ENCODE measurements at regions not wholly inside any gene's neighbourhood (a gene's known extent, or its start where the extent isn't known, plus 50 kb on each side); places are given as distances from the start of the nearest gene placed in this dataset.

- no peak for DNase-seq (ENCODE audit: low read depth in 1 of 2, low spot score in 1 of 2)
- TF ChIP-seq JUND (IDR thresholded peaks at IDR 0.05; ENCODE audit: low read depth) = no peak
- in situ Hi-C loops (cut with HindIII; ENCODE audit: low pct_unique_long_range_greater_than_20kb, low sequenced_read_pairs) = no loop called here
Measured at GRCh38 chr20:43863821-43864544, 50.7 kb upstream of the TOX2 start.

GRCh38 chr20:43863330-43863729 is 51.3 kb upstream of the TOX2 start:
- no peak for TF ChIP-seq JUND (IDR thresholded peaks at IDR 0.05; ENCODE audit: low read depth)
- in situ Hi-C loops (cut with HindIII; ENCODE audit: low pct_unique_long_range_greater_than_20kb, low sequenced_read_pairs) = no loop called here
- no peak for DNase-seq (ENCODE audit: low read depth in 1 of 2, low spot score in 1 of 2)

- TF ChIP-seq JUND (IDR thresholded peaks at IDR 0.05; ENCODE audit: low read depth) = no peak
- in situ Hi-C loops (cut with HindIII; ENCODE audit: low pct_unique_long_range_greater_than_20kb, low sequenced_read_pairs) = no loop called here
- DNase-seq (ENCODE audit: low read depth in 1 of 2, low spot score in 1 of 2) = no peak
Measured at GRCh38 chr20:43862438-43862837, 52.2 kb upstream of the TOX2 start.

GRCh38 chr20:43859994-43860393 is 54.7 kb upstream of the TOX2 start:
- DNase-seq (ENCODE audit: low read depth in 1 of 2, low spot score in 1 of 2) = no peak
- in situ Hi-C loops (cut with HindIII; ENCODE audit: low pct_unique_long_range_greater_than_20kb, low sequenced_read_pairs) = no loop called here
- no peak for TF ChIP-seq JUND (IDR thresholded peaks at IDR 0.05; ENCODE audit: low read depth)

GRCh38 chr20:43857932-43858331 is 56.7 kb upstream of the TOX2 start:
- in situ Hi-C loops (cut with HindIII; ENCODE audit: low pct_unique_long_range_greater_than_20kb, low sequenced_read_pairs) = no loop called here
- no peak for DNase-seq (ENCODE audit: low read depth in 1 of 2, low spot score in 1 of 2)
- TF ChIP-seq JUND (IDR thresholded peaks at IDR 0.05; ENCODE audit: low read depth) = no peak

- in situ Hi-C loops (cut with HindIII; ENCODE audit: low pct_unique_long_range_greater_than_20kb, low sequenced_read_pairs) = no loop called here
- DNase-seq (ENCODE audit: low read depth in 1 of 2, low spot score in 1 of 2) = no peak
Measured at GRCh38 chr20:43857127-43857526, 57.5 kb upstream of the TOX2 start.

GRCh38 chr20:43855803-43856202 is 58.8 kb upstream of the TOX2 start:
- TF ChIP-seq JUND (IDR thresholded peaks at IDR 0.05; ENCODE audit: low read depth) = no peak
- in situ Hi-C loops (cut with HindIII; ENCODE audit: low pct_unique_long_range_greater_than_20kb, low sequenced_read_pairs) = no loop called here
- DNase-seq (ENCODE audit: low read depth in 1 of 2, low spot score in 1 of 2) = no peak

More at GRCh38 chr20:43857127-43857526, 57.5 kb upstream of the TOX2 start:
- TF ChIP-seq JUND (IDR thresholded peaks at IDR 0.05; ENCODE audit: low read depth) = no peak

GRCh38 chr20:43853918-43854317 is 60.7 kb upstream of the TOX2 start:
- DNase-seq (ENCODE audit: low read depth in 1 of 2, low spot score in 1 of 2) = no peak
- TF ChIP-seq JUND (IDR thresholded peaks at IDR 0.05; ENCODE audit: low read depth) = no peak
- in situ Hi-C loops (cut with HindIII; ENCODE audit: low pct_unique_long_range_greater_than_20kb, low sequenced_read_pairs) = no loop called here

- in situ Hi-C loops (cut with HindIII; ENCODE audit: low pct_unique_long_range_greater_than_20kb, low sequenced_read_pairs) = no loop called here
- no peak for TF ChIP-seq JUND (IDR thresholded peaks at IDR 0.05; ENCODE audit: low read depth)
- DNase-seq (ENCODE audit: low read depth in 1 of 2, low spot score in 1 of 2) = no peak
Measured at GRCh38 chr20:43853174-43853803, 61.4 kb upstream of the TOX2 start.

- TF ChIP-seq JUND (IDR thresholded peaks at IDR 0.05; ENCODE audit: low read depth) = no peak
- DNase-seq (ENCODE audit: low read depth in 1 of 2, low spot score in 1 of 2) = no peak
- in situ Hi-C loops (cut with HindIII; ENCODE audit: low pct_unique_long_range_greater_than_20kb, low sequenced_read_pairs) = no loop called here
Measured at GRCh38 chr20:43849496-43850186, 65.0 kb upstream of the TOX2 start.

- no peak for DNase-seq (ENCODE audit: low read depth in 1 of 2, low spot score in 1 of 2)
- TF ChIP-seq JUND (IDR thresholded peaks at IDR 0.05; ENCODE audit: low read depth) = no peak
- in situ Hi-C loops (cut with HindIII; ENCODE audit: low pct_unique_long_range_greater_than_20kb, low sequenced_read_pairs) = no loop called here
Measured at GRCh38 chr20:43846516-43846905, 68.1 kb upstream of the TOX2 start.

GRCh38 chr20:43844778-43845614 is 69.7 kb upstream of the TOX2 start:
- no peak for TF ChIP-seq JUND (IDR thresholded peaks at IDR 0.05; ENCODE audit: low read depth)
- DNase-seq (ENCODE audit: low read depth in 1 of 2, low spot score in 1 of 2) = peak in 1 of 2 experiments; percentile 50
- in situ Hi-C loops (cut with HindIII; ENCODE audit: low pct_unique_long_range_greater_than_20kb, low sequenced_read_pairs) = no loop called here

Data from T47D (cell line).